DOHH2 (cell line): ENCODE measurements at regions not wholly inside any gene's neighbourhood (a gene's known extent, or its start where the extent isn't known, plus 50 kb on each side); places are given as distances from the start of the nearest gene placed in this dataset.

Experiments used
- CTCF ChIP-seq: fragments of 200-600 bp; sonication (generic); IDR thresholded peaks from one replicate; pipeline ENCODE4 v1.5.1; 2014; ENCODE audit warnings: antibody characterized with exemption, mild to moderate bottlenecking, low read depth, low read length; ENCODE audit not compliant: poor library complexity, severe bottlenecking
- EZH2phosphoT487 ChIP-seq: fragments of 200-600 bp; sonication (generic); IDR thresholded peaks from 2 replicates; pipeline ENCODE4 v1.6.1; 2017; ENCODE audit warnings: borderline replicate concordance, mild to moderate bottlenecking, antibody characterized with exemption, low read length, moderate library complexity, mixed read lengths

GRCh38 chr13:50284540-50284939 lies 269.3 kb downstream of the KCNRG start:
- TF ChIP-seq CTCF (no peak), EZH2phosphoT487 (no peak)
